B cell (primary cell): ENCODE measurements at regions not wholly inside any gene's neighbourhood (a gene's known extent, or its start where the extent isn't known, plus 50 kb on each side); places are given as distances from the start of the nearest gene placed in this dataset.

ENCODE experiments used
- ATAC-seq: fragments of 200-7000 bp; cut with Tn5 transposase; one replicate; pipeline ENCODE4 v1.10.0; 2021; ENCODE audit warnings: low read depth, mild to moderate bottlenecking, moderate number of reproducible peaks, moderate library complexity
- CTCF ChIA-PET: fragments of 350-600 bp; sonication (Branson Sonifier 250); formaldehyde crosslinking; loops from one replicate; lab custom pipeline; 2021; ENCODE audit warnings: antibody characterized with exemption, inconsistent platforms; lab: Charles Lee
- POLR2A ChIA-PET: fragments of 350-600 bp; sonication (Branson Sonifier 250); formaldehyde crosslinking; loops from one replicate; lab custom pipeline; 2021; ENCODE audit warnings: antibody characterized with exemption; lab: Charles Lee
- DNase-seq: peaks from one replicate; pipeline ENCODE4 v3.0.0; 2013
- H2AFZ ChIP-seq: 2 replicates; pipeline ENCODE4 v1.6.1; 2012; ENCODE audit warnings: mild to moderate bottlenecking, low read depth, low read length; ENCODE audit not compliant: insufficient read depth, poor library complexity, severe bottlenecking
- H3K27ac ChIP-seq, 2 donors: 1 replicate in 1 of 2; 2 replicates in 1 of 2; pipeline ENCODE4 v1.5.1; 2012 to 2013; ENCODE audit warnings: low read length in 2 of 2, mild to moderate bottlenecking in 2 of 2, moderate library complexity in 1 of 2
- H3K27me3 ChIP-seq, 4 experiments: fragments of 200-600 bp in 1 of 4; sonication (generic) in 1 of 4; replicated peaks in 1 of 4; 1 replicate in 2 of 4; 2 replicates in 2 of 4; pipeline versions ENCODE4 v1.6.1 to v1.7.0; 2013 to 2016; ENCODE audit warnings: low read length in 3 of 4, mild to moderate bottlenecking in 2 of 4, mixed read lengths in 1 of 4, moderate library complexity in 1 of 4; ENCODE audit not compliant: insufficient read depth in 4 of 4, control insufficient read depth in 3 of 4; ENCODE audit errors: control extremely low read depth in 1 of 4
- H3K36me3 ChIP-seq, 2 experiments: replicated peaks in 1 of 2; 1 replicate in 1 of 2; 2 replicates in 1 of 2; pipeline versions ENCODE4 v1.6.1 to v1.7.1; 2013; ENCODE audit warnings: low read length in 1 of 2; ENCODE audit not compliant: insufficient read depth in 2 of 2, control insufficient read depth in 1 of 2; ENCODE audit errors: control extremely low read depth in 1 of 2, extremely low read depth in 1 of 2
- H3K4me1 ChIP-seq, 2 donors: fragments of 200-600 bp in 1 of 2; sonication (generic) in 1 of 2; 1 replicate in 1 of 2; 2 replicates in 1 of 2; pipeline versions ENCODE4 v1.5.1 to v1.6.1; 2013 to 2017; ENCODE audit warnings: low read length in 2 of 2; ENCODE audit not compliant: control insufficient read depth in 2 of 2, insufficient read depth in 2 of 2
- H3K4me2 ChIP-seq: replicated peaks from 2 replicates; pipeline ENCODE3; 2012; ENCODE audit warnings: mild to moderate bottlenecking, low read depth, low read length; ENCODE audit not compliant: poor library complexity, severe bottlenecking
- H3K4me3 ChIP-seq, 5 experiments: fragments of 200-600 bp in 1 of 5; sonication (generic) in 1 of 5; 1 replicate in 3 of 5; 2 replicates in 2 of 5; pipeline versions ENCODE4 v1.5.1 to v1.7.0; 2011 to 2016; ENCODE audit warnings: low read length in 4 of 5, mild to moderate bottlenecking in 4 of 5, low read depth in 2 of 5, control low read depth in 1 of 5, moderate library complexity in 1 of 5; ENCODE audit not compliant: insufficient read depth in 1 of 5; ENCODE audit errors: control extremely low read depth in 1 of 5, extremely low read depth in 1 of 5
- H3K79me2 ChIP-seq: fragments of 200-600 bp; sonication (generic); one replicate; pipeline ENCODE4 v1.6.0; 2016; ENCODE audit warnings: low read length; ENCODE audit not compliant: control insufficient read depth, insufficient read depth
- H3K9ac ChIP-seq: fragments of 200-600 bp; sonication (generic); 2 replicates; pipeline ENCODE4 v1.6.1; 2017; ENCODE audit warnings: mild to moderate bottlenecking, low read length, moderate library complexity
- H3K9me3 ChIP-seq, 3 donors: one replicate each; pipeline versions ENCODE4 v1.6.1 to v1.7.1; 2013; ENCODE audit warnings: low read length in 2 of 3; ENCODE audit not compliant: control insufficient read depth in 2 of 3, insufficient read depth in 1 of 3; ENCODE audit errors: control extremely low read depth in 1 of 3
- H4K20me1 ChIP-seq: 2 replicates; pipeline ENCODE4 v1.6.0; 2012; ENCODE audit warnings: mild to moderate bottlenecking, low read length; ENCODE audit not compliant: insufficient read depth, control insufficient read depth, poor library complexity, severe bottlenecking
- H3K27ac Mint-ChIP-seq: one replicate; pipeline ENCODE4 v1.8.0; 2021; ENCODE audit warnings: mixed read lengths
- H3K27me3 Mint-ChIP-seq: one replicate; pipeline ENCODE4 v1.8.0; 2021; ENCODE audit warnings: mixed read lengths
- H3K4me1 Mint-ChIP-seq: one replicate; pipeline ENCODE4 v1.8.0; 2021; ENCODE audit warnings: mixed read lengths
- H3K4me3 Mint-ChIP-seq: one replicate; pipeline ENCODE4 v1.8.0; 2021; ENCODE audit warnings: mixed read lengths
- H3K9me3 Mint-ChIP-seq: one replicate; pipeline ENCODE4 v1.8.0; 2022; ENCODE audit warnings: mixed read lengths; ENCODE audit not compliant: insufficient read depth
- CTCF ChIP-seq: fragments of 200-600 bp; IDR thresholded peaks from one replicate; pipeline ENCODE4 v1.8.0; 2022; ENCODE audit warnings: antibody characterized with exemption, mild to moderate bottlenecking
- EZH2 ChIP-seq: IDR thresholded peaks from 2 replicates; pipeline ENCODE4 v1.6.1; 2012; ENCODE audit warnings: borderline replicate concordance, low read depth, mild to moderate bottlenecking, moderate library complexity, low read length; ENCODE audit not compliant: insufficient read depth, poor library complexity, severe bottlenecking
- WGBS: methylation state at CpG from one replicate; pipeline ENCODE4 v1.1.5; 2013; ENCODE audit warnings: missing lambda C conversion rate; ENCODE audit not compliant: insufficient coverage; 5-methylcytosine and 5-hydroxymethylcytosine counted together
- intact Hi-C: fragments of 100-400 bp; cut with micrococcal nuclease; formaldehyde crosslinking; loops from one replicate; pipeline ENCODE4 v1.10.0; 2022

- H3K9me3 ChIP-seq = no peaks in the 10 kb centered on the region
- no peak overlapping the region for H2AFZ ChIP-seq
- H3K4me1 ChIP-seq = no peaks in the 10 kb centered on the region
- no peak overlapping the region for H3K4me3 Mint-ChIP-seq
- H3K79me2 ChIP-seq = no peaks in the 10 kb centered on the region
- WGBS = 100% methylated on average over 2 of the region's 10 CpGs
- H3K4me2 ChIP-seq = no peak overlapping the region
- H3K27ac ChIP-seq = no peak overlapping the region
- H3K27ac Mint-ChIP-seq = no peak overlapping the region
- no peak for DNase-seq
- H3K4me1 Mint-ChIP-seq = no peaks in the 10 kb centered on the region
- POLR2A ChIA-PET = no interaction called here
- H3K36me3 ChIP-seq = no peaks in the 10 kb centered on the region
- H3K27me3 Mint-ChIP-seq = peaks cover 17% of the 10 kb centered on the region
- H4K20me1 ChIP-seq = no peaks in the 10 kb centered on the region
- TF ChIP-seq CTCF (no peak), EZH2 (no peak)
- intact Hi-C loops = no loop called here
- H3K4me3 ChIP-seq = no peak overlapping the region
- no peak for ATAC-seq
- no peak overlapping the region for H3K9ac ChIP-seq
- H3K9me3 Mint-ChIP-seq = no peaks in the 10 kb centered on the region
- no peaks in the 10 kb centered on the region for H3K27me3 ChIP-seq
- CTCF ChIA-PET = no interaction called here
Observed at GRCh38 chr15:38843736-38844590, 279.3 kb upstream of the RASGRP1 start.

GRCh38 chr15:38844736-38845135 is 280.1 kb upstream of the RASGRP1 start:
- Mint-ChIP-seq H3K9me3 (no peaks in the 10 kb centered on the region), H3K4me3 (no peak overlapping the region), H3K27ac (no peak overlapping the region), H3K4me1 (no peaks in the 10 kb centered on the region), H3K27me3 (peaks cover 22% of the 10 kb centered on the region)
- H3K36me3 ChIP-seq = no peaks in the 10 kb centered on the region
- DNase-seq (no peak), ATAC-seq (no peak)
- no peak overlapping the region for H3K4me2 ChIP-seq
- intact Hi-C loops = no loop called here
- ChIA-PET POLR2A (no interaction called here), CTCF (no interaction called here)
- H3K27ac ChIP-seq = no peak overlapping the region
- no peaks in the 10 kb centered on the region for H3K79me2 ChIP-seq
- H3K9me3 ChIP-seq = no peaks in the 10 kb centered on the region
- H3K9ac ChIP-seq = no peak overlapping the region
- no peak overlapping the region for H3K4me3 ChIP-seq
- no peak overlapping the region for H2AFZ ChIP-seq
- H3K27me3 ChIP-seq = no peaks in the 10 kb centered on the region
- no CpG with 5 or more reads among the region's 1 CpG for WGBS
- TF ChIP-seq CTCF (no peak), EZH2 (no peak)
- H4K20me1 ChIP-seq = no peaks in the 10 kb centered on the region
- no peaks in the 10 kb centered on the region for H3K4me1 ChIP-seq
